SKM-1 (cell line): ENCODE measurements at regions not wholly inside any gene's neighbourhood (a gene's known extent, or its start where the extent isn't known, plus 50 kb on each side); places are given as distances from the start of the nearest gene placed in this dataset.
"Not testable (repeated sequence)": the region's sequence is repeated elsewhere in the genome, so short reads cannot be mapped to it uniquely, and the experiment has no call there.

Source experiments
- DNase-seq: peaks from one replicate; lab custom pipeline; 2025; ENCODE audit not compliant: unreplicated experiment; lab: John Stamatoyannopoulos, UW

GRCh38 chr10:65367706-65368105 is 1558.1 kb upstream of the LRRTM3 start:
- DNase-seq = no peak

- no peak for DNase-seq
These were observed 1550.3 kb upstream of the LRRTM3 start for GRCh38 chr10:65375528-65375927.

DNA sequence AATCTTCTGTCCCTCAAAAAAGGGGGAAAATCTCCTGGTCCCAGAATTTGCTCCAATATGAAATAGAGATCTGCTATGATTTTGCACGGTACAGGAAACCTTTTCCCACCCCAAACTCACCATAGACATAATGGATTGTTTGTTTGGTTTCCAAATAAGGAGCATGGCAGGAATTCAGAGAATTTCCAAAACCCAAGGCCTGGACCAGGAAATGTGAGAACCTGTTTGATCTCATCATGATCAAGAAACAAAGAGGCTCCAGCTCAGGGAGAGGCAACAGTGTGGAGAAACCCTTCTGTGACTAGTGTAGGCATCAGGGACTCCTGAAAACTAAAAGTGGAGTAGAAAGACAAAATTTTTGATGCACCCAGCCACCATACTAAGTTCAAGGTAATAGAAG is 1548.1 kb upstream of the LRRTM3 start:
- DNase-seq = no peak

GRCh38 chr10:65394502-65395297 is 1531.1 kb upstream of the LRRTM3 start:
- no peak for DNase-seq

GRCh38 chr10:65395631-65396030 is 1530.2 kb upstream of the LRRTM3 start:
- DNase-seq = no peak

DNA sequence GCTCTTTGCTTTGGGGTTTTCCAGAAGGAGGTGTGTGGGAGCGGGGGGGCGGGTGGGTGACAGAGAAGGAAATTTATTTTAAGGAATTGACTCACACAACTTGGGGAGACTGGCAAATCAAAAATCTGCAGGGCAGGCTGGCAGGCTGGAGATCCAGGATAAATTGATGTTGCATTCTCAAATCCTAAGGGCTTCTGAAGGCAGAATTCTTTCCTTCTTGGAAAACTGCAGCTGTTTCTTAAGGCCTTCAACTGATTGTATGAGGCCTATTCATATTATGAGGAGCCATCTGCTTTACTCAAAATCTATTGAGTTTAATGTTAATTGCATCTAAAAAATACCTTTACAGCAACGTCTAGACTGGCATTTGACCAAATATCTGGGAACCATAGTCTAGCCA is 1528.8 kb upstream of the LRRTM3 start:
- DNase-seq = no peak

GRCh38 chr10:65408401-65408800 is 1517.4 kb upstream of the LRRTM3 start:
- DNase-seq = no peak

DNA sequence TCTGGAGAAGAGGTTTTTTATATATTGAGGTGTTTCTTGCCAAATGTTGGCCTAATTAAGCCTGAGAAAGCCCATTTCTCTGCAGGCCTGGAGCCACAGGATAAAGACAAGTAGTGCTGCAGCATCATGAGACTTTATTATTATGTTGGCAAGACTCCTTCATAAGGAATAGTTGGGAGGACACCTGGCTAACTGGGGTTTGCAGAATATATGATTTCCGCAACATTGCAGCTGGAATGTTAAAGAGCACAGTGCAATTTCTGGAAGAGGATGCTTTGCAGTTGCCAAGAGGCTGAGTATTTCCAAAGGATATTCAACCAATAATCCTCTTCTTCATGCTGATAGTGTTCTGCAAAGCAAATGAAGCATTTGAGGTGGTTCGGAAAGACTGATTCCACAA is 1512.8 kb upstream of the LRRTM3 start:
- no peak for DNase-seq

DNA sequence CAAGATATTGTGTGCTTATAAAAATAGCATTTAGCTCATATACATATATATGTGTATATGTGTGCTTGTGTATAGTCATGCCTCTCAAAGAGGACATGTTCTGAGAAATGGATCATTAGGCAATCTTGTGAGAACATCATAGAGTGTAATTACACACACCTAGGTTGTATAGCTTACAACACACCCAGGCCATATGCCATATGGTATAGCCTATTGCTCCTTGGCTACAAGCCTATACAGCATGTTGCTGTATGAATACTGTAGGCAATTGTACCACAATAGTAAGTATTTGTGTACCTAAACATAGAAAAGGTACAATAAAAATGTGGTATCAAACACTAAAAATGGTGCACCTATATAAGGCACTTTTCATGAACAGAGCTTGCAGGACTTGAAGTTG is 1510.5 kb upstream of the LRRTM3 start:
- DNase-seq = no peak

GRCh38 chr10:65416094-65416493 is 1509.7 kb upstream of the LRRTM3 start:
- no peak for DNase-seq

DNA sequence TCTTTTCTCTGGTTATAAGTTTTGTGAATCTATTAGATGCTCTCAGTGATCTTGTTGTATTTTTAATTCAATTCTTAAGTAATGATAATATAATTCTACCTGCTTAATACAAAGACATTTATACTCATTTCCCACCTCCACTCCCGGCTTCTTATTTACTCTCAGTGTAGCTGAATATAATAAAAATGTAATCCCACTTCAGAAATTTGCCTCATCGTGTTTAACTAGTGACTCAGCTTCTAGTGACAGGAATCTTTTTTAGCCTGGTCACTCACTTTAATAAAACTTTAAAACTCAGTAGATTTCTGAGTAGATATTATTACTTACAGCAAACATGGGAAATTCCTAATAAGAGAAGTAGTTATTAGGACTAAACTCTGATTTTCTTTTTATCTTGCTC is 1506.2 kb upstream of the LRRTM3 start:
- no peak for DNase-seq

- DNase-seq = no peak
These were observed 1502.8 kb upstream of the LRRTM3 start for GRCh38 chr10:65423043-65423442.

- not testable (repeated sequence) for DNase-seq
These were observed 1496.5 kb upstream of the LRRTM3 start for GRCh38 chr10:65429381-65429780.

DNA sequence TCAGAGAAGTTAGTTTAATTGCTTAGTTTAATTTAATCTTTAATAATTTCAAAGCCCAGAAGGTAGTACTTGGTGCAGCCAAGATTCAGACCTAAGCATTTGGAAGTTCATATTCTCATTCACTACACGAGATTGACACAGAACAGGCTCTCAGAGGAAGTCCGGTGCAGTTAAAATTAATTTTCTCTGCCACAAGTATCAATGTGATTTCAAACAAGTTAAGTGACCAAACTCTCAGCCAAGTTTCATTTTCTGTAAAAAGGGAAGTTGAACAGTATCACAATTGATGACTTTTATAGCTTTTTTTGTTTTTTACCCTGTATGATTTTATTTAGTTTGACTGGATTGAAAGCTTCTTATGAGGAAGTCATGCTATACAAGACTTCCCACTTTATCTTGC is 1494.9 kb upstream of the LRRTM3 start:
- no peak for DNase-seq

DNA sequence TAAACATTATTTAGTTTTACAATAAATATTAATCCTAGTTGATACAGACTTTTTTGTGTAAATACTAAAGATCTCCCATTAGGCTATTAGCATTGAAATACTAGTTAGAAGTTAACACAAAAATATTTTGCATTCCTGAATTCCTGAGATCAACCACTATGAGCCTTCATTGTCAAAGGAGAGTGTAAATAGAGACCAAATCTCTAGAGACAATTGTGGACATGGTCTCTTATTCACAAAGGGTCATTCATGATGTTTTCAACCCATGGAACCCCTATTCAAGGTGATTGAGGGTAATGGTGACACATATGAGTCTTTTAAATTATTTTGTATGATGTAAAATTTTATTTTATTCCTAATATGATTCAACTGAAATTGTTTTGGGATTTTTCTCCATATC is 1454.8 kb upstream of the LRRTM3 start:
- no peak for DNase-seq

DNA sequence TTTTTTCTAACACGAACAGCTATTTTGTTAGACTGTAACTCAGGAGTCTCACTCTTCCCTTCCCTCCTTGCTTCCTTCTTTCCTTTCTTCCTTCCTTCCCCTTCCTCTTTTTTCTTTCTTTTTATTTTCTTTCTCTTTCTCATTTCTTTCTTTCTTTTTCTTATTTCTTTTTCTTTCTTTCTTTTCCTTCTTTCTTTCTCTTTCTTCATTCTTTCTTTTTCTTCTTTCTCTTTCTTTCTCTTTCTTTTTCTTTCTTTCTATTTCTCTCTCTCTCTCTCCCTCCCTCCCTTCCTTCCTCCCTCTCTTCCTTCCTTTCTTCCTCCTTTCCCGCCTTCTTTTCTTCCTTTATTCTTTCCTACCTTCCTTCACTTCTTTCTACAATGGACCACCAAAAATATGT is 1443.0 kb upstream of the LRRTM3 start:
- DNase-seq = no peak

- no peak for DNase-seq
These were observed 1434.0 kb upstream of the LRRTM3 start for GRCh38 chr10:65491799-65492198.

DNA sequence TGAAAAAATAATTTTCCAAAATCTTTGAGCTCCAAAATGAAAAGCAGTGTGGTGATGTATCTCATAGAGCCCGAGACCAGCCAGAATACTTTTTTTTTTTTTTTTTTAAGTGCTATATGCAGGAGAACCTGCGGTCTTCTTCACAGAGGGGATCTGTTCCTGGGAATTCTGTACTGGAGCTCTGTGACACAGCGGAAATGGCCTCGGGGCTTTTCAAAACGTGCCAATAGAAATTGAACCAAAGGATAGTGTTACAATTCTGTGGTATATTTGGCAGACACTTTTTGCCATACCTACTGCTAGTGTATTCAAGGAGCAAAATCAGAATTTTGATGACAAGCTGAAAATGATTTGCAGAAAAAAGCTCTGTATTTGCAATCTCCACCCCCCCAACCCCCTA is 1429.3 kb upstream of the LRRTM3 start:
- DNase-seq = no peak

GRCh38 chr10:65497837-65498236 is 1428.0 kb upstream of the LRRTM3 start:
- DNase-seq = no peak

- DNase-seq = no peak
These were observed 1425.1 kb upstream of the LRRTM3 start for GRCh38 chr10:65500716-65501115.

- DNase-seq = no peak
These were observed 1424.6 kb upstream of the LRRTM3 start for GRCh38 chr10:65501259-65501658.

DNA sequence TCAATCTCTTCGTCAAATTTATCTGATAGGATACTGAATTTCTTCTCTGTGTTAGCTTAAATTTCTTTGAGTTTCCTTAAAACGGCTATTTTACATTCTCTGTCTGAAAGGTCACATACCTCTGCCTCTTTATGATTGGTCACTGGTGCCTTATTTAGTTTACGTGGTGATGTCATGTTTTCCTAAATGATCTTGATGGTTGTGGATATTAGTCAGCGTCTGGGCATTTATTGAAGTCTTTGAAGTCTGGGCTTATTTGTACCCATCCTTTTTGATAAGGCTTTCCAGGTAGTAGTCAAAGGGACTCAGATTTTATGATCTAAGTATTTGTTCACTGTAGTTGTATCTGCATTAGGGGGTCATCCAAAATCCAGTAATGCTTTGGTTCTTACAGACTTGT is 1407.5 kb upstream of the LRRTM3 start:
- no peak for DNase-seq

- no peak for DNase-seq
These were observed 1396.8 kb upstream of the LRRTM3 start for GRCh38 chr10:65528986-65529385.
